ENCODE measurements at regions not wholly inside any gene's neighbourhood (a gene's known extent, or its start where the extent isn't known, plus 50 kb on each side); places are given as distances from the start of the nearest gene placed in this dataset.

GRCh38 chr14:100381395-100382105 lies 58.4 kb downstream of the SLC25A47 start:
- no peak for DNase-seq
- Histone ChIP-seq H3K27ac (ENCODE audit: low read depth in 1 of 2, low read length in 1 of 2) (no peak overlapping the region), H3K36me3 (ENCODE audit: control insufficient read depth in 4 of 4, insufficient read depth in 4 of 4, low read length in 4 of 4) (peaks cover 0 to 16% (median 0%) of the 10 kb centered on the region in 4 donors), H3K9ac (ENCODE audit: insufficient read depth in 1 of 2, low read length in 2 of 2) (no peak overlapping the region), H3K9me3 (ENCODE audit: control insufficient read depth in 4 of 4, insufficient read depth in 3 of 4, low read length in 3 of 4) (no peaks in the 10 kb centered on the region), H3K4me1 (ENCODE audit: control insufficient read depth in 5 of 5, insufficient read depth in 5 of 5, low read length in 5 of 5) (peaks cover 0 to 26% (median 11%) of the 10 kb centered on the region in 5 donors), H3K4me3 (no peak overlapping the region), H3K27me3 (ENCODE audit: control insufficient read depth in 3 of 3, insufficient read depth in 3 of 3, low read length in 2 of 3) (no peaks in the 10 kb centered on the region)
- WGBS, 2 donors: 74 to 90% methylated on average over 11 of the region's 11 CpGs
- ATAC-seq (ENCODE audit: insufficient read depth, low FRiP score): no peak
- TF ChIP-seq CTCF (IDR thresholded peaks at IDR 0.05; ENCODE audit: control extremely low read depth, extremely low read depth): no peak

DNA sequence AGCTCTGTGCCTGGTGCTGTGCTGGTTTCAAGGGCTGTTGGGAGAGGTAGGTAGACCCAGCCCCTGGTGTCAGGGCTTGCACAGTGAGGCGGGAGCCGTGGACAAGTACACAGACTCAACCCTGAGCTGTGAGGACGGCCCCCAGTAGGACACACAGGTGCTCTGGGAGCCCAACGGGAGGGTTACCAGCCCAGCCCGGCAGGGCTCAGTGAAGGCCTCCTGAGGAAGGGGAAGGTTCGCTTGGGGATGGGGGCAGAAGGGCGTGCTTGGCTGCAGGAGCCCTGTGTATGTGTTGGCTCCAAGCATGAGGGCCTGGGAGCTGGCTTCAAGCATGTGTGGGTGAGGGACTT lies 58.9 kb downstream of the SLC25A47 start:
- no peaks in the 10 kb centered on the region for H3K27me3 ChIP-seq (ENCODE audit: control insufficient read depth in 3 of 3, insufficient read depth in 3 of 3, low read length in 2 of 3)
- DNase-seq (no peak), ATAC-seq (ENCODE audit: insufficient read depth, low FRiP score) (no peak)
- 78 to 89% methylated on average over 7 of the region's 7 CpGs for WGBS, 2 donors
- no peak overlapping the region for H3K27ac ChIP-seq (ENCODE audit: low read depth in 1 of 2, low read length in 1 of 2)
- H3K4me1 ChIP-seq (ENCODE audit: control insufficient read depth in 5 of 5, insufficient read depth in 5 of 5, low read length in 5 of 5): peaks cover 0 to 25% (median 12%) of the 10 kb centered on the region in 5 donors
- H3K9me3 ChIP-seq (ENCODE audit: control insufficient read depth in 4 of 4, insufficient read depth in 3 of 4, low read length in 3 of 4): no peaks in the 10 kb centered on the region
- no peak for TF ChIP-seq CTCF (IDR thresholded peaks at IDR 0.05; ENCODE audit: control extremely low read depth, extremely low read depth)
- peaks cover 0 to 16% (median 0%) of the 10 kb centered on the region in 4 donors for H3K36me3 ChIP-seq (ENCODE audit: control insufficient read depth in 4 of 4, insufficient read depth in 4 of 4, low read length in 4 of 4)
- no peak overlapping the region for H3K9ac ChIP-seq (ENCODE audit: insufficient read depth in 1 of 2, low read length in 2 of 2)
- no peak overlapping the region for H3K4me3 ChIP-seq

DNA sequence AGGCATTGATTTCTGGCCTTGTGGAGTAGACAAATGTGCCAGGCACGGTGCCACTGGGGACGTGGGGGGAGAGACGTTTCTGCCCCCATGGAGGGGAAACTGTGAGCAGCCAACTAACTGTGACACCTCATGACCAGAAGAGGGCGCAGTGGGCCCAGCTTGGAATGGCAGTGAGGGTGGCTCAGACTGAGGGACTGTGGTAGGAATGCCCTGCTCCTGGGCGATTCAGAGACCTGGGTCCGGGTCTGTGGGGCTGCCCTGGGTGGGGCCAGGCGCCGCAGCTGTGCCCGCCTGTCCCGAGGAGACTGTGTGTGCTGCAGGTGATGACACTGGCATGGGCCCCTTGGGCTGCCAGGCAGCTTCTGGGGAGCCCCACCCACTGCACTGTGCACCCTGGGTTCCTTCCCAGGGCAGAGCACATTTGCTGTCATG lies 60.6 kb downstream of the SLC25A47 start:
- Histone ChIP-seq H3K9me3 (ENCODE audit: control insufficient read depth in 4 of 4, insufficient read depth in 3 of 4, low read length in 3 of 4) (no peaks in the 10 kb centered on the region), H3K27me3 (ENCODE audit: control insufficient read depth in 3 of 3, insufficient read depth in 3 of 3, low read length in 2 of 3) (no peaks in the 10 kb centered on the region), H3K9ac (ENCODE audit: insufficient read depth in 1 of 2, low read length in 2 of 2) (no peak overlapping the region), H3K4me1 (ENCODE audit: control insufficient read depth in 5 of 5, insufficient read depth in 5 of 5, low read length in 5 of 5) (peaks cover 0 to 35% (median 9%) of the 10 kb centered on the region in 5 donors), H3K27ac (ENCODE audit: low read depth in 1 of 2, low read length in 1 of 2) (no peak overlapping the region), H3K4me3 (no peak overlapping the region), H3K36me3 (ENCODE audit: control insufficient read depth in 4 of 4, insufficient read depth in 4 of 4, low read length in 4 of 4) (peaks cover 0 to 16% (median 0%) of the 10 kb centered on the region in 4 donors)
- peak; percentile 58 to 67 (median 63) for DNase-seq
- 37 to 39% methylated on average over 10 of the region's 10 CpGs for WGBS, 2 donors
- peak; percentile 64 for TF ChIP-seq CTCF (IDR thresholded peaks at IDR 0.05; ENCODE audit: control extremely low read depth, extremely low read depth)
- peak; percentile 67 for ATAC-seq (ENCODE audit: insufficient read depth, low FRiP score)

All from lung (tissue), 11 donors.